ENCODE measurements at regions not wholly inside any gene's neighbourhood (a gene's known extent, or its start where the extent isn't known, plus 50 kb on each side); places are given as distances from the start of the nearest gene placed in this dataset.

- Histone ChIP-seq H2AFZ (ENCODE audit: low read depth, low read length) (no peak overlapping the region), H3K27me3 (ENCODE audit: insufficient read depth, low read length) (no peaks in the 10 kb centered on the region), H3K4me3 (ENCODE audit: low read length) (no peak overlapping the region), H3K4me1 (ENCODE audit: insufficient read depth, low read length) (peaks cover 3% of the 10 kb centered on the region), H3K36me3 (ENCODE audit: insufficient read depth, low read length) (no peaks in the 10 kb centered on the region), H3K9me3 (ENCODE audit: low read length) (no peaks in the 10 kb centered on the region)
These were observed 131.5 kb upstream of the L3MBTL4 start for GRCh38 chr18:6546229-6546628.

GRCh38 chr18:6547476-6547875 lies 132.8 kb upstream of the L3MBTL4 start:
- H2AFZ ChIP-seq (ENCODE audit: low read depth, low read length): no peak overlapping the region
- no peak overlapping the region for H3K4me3 ChIP-seq (ENCODE audit: low read length)
- no peaks in the 10 kb centered on the region for H3K9me3 ChIP-seq (ENCODE audit: low read length)
- no peaks in the 10 kb centered on the region for H3K27me3 ChIP-seq (ENCODE audit: insufficient read depth, low read length)
- H3K4me1 ChIP-seq (ENCODE audit: insufficient read depth, low read length): peaks cover 3% of the 10 kb centered on the region
- H3K36me3 ChIP-seq (ENCODE audit: insufficient read depth, low read length): no peaks in the 10 kb centered on the region

- no peaks in the 10 kb centered on the region for H3K9me3 ChIP-seq (ENCODE audit: low read length)
- no peaks in the 10 kb centered on the region for H3K27me3 ChIP-seq (ENCODE audit: insufficient read depth, low read length)
- H3K4me1 ChIP-seq (ENCODE audit: insufficient read depth, low read length): peaks cover 9% of the 10 kb centered on the region
- no peak overlapping the region for H3K4me3 ChIP-seq (ENCODE audit: low read length)
- H2AFZ ChIP-seq (ENCODE audit: low read depth, low read length): no peak overlapping the region
- H3K36me3 ChIP-seq (ENCODE audit: insufficient read depth, low read length): no peaks in the 10 kb centered on the region
These were observed 138.7 kb upstream of the L3MBTL4 start for GRCh38 chr18:6553234-6553900.

GRCh38 chr18:6557057-6557769 lies 142.5 kb upstream of the L3MBTL4 start:
- no peaks in the 10 kb centered on the region for H3K9me3 ChIP-seq (ENCODE audit: low read length)
- H3K4me1 ChIP-seq (ENCODE audit: insufficient read depth, low read length): peaks cover 9% of the 10 kb centered on the region
- H3K27me3 ChIP-seq (ENCODE audit: insufficient read depth, low read length): no peaks in the 10 kb centered on the region
- no peaks in the 10 kb centered on the region for H3K36me3 ChIP-seq (ENCODE audit: insufficient read depth, low read length)
- H3K4me3 ChIP-seq (ENCODE audit: low read length): no peak overlapping the region
- H2AFZ ChIP-seq (ENCODE audit: low read depth, low read length): no peak overlapping the region

GRCh38 chr18:6557770-6558248 lies 143.1 kb upstream of the L3MBTL4 start:
- H3K9me3 ChIP-seq (ENCODE audit: low read length): no peaks in the 10 kb centered on the region
- no peaks in the 10 kb centered on the region for H3K27me3 ChIP-seq (ENCODE audit: insufficient read depth, low read length)
- no peak overlapping the region for H3K4me3 ChIP-seq (ENCODE audit: low read length)
- H2AFZ ChIP-seq (ENCODE audit: low read depth, low read length): no peak overlapping the region
- no peaks in the 10 kb centered on the region for H3K36me3 ChIP-seq (ENCODE audit: insufficient read depth, low read length)
- peaks cover 9% of the 10 kb centered on the region for H3K4me1 ChIP-seq (ENCODE audit: insufficient read depth, low read length)

GRCh38 chr18:6558446-6559156 lies 143.9 kb upstream of the L3MBTL4 start:
- Histone ChIP-seq H3K36me3 (ENCODE audit: insufficient read depth, low read length) (no peaks in the 10 kb centered on the region), H3K9me3 (ENCODE audit: low read length) (no peaks in the 10 kb centered on the region), H3K4me1 (ENCODE audit: insufficient read depth, low read length) (peaks cover 9% of the 10 kb centered on the region), H2AFZ (ENCODE audit: low read depth, low read length) (no peak overlapping the region), H3K4me3 (ENCODE audit: low read length) (no peak overlapping the region), H3K27me3 (ENCODE audit: insufficient read depth, low read length) (no peaks in the 10 kb centered on the region)

GRCh38 chr18:6559296-6559695 lies 144.6 kb upstream of the L3MBTL4 start:
- no peak overlapping the region for H2AFZ ChIP-seq (ENCODE audit: low read depth, low read length)
- no peak overlapping the region for H3K4me3 ChIP-seq (ENCODE audit: low read length)
- peaks cover 9% of the 10 kb centered on the region for H3K4me1 ChIP-seq (ENCODE audit: insufficient read depth, low read length)
- H3K27me3 ChIP-seq (ENCODE audit: insufficient read depth, low read length): no peaks in the 10 kb centered on the region
- no peaks in the 10 kb centered on the region for H3K9me3 ChIP-seq (ENCODE audit: low read length)
- no peaks in the 10 kb centered on the region for H3K36me3 ChIP-seq (ENCODE audit: insufficient read depth, low read length)

GRCh38 chr18:6561016-6561415 lies 146.3 kb upstream of the L3MBTL4 start:
- Histone ChIP-seq H3K9me3 (ENCODE audit: low read length) (no peaks in the 10 kb centered on the region), H3K4me3 (ENCODE audit: low read length) (no peak overlapping the region), H3K27me3 (ENCODE audit: insufficient read depth, low read length) (no peaks in the 10 kb centered on the region), H2AFZ (ENCODE audit: low read depth, low read length) (no peak overlapping the region), H3K4me1 (ENCODE audit: insufficient read depth, low read length) (peaks cover 9% of the 10 kb centered on the region), H3K36me3 (ENCODE audit: insufficient read depth, low read length) (no peaks in the 10 kb centered on the region)

GRCh38 chr18:6561420-6561861 lies 146.7 kb upstream of the L3MBTL4 start:
- Histone ChIP-seq H3K27me3 (ENCODE audit: insufficient read depth, low read length) (no peaks in the 10 kb centered on the region), H2AFZ (ENCODE audit: low read depth, low read length) (no peak overlapping the region), H3K4me1 (ENCODE audit: insufficient read depth, low read length) (peaks cover 9% of the 10 kb centered on the region), H3K36me3 (ENCODE audit: insufficient read depth, low read length) (no peaks in the 10 kb centered on the region), H3K4me3 (ENCODE audit: low read length) (no peak overlapping the region), H3K9me3 (ENCODE audit: low read length) (no peaks in the 10 kb centered on the region)

GRCh38 chr18:6561862-6562291 lies 147.2 kb upstream of the L3MBTL4 start:
- Histone ChIP-seq H3K4me1 (ENCODE audit: insufficient read depth, low read length) (peaks cover 9% of the 10 kb centered on the region), H3K36me3 (ENCODE audit: insufficient read depth, low read length) (no peaks in the 10 kb centered on the region), H3K27me3 (ENCODE audit: insufficient read depth, low read length) (no peaks in the 10 kb centered on the region), H3K4me3 (ENCODE audit: low read length) (no peak overlapping the region), H3K9me3 (ENCODE audit: low read length) (no peaks in the 10 kb centered on the region), H2AFZ (ENCODE audit: low read depth, low read length) (no peak overlapping the region)

GRCh38 chr18:6563896-6564295 lies 149.2 kb upstream of the L3MBTL4 start:
- Histone ChIP-seq H3K4me1 (ENCODE audit: insufficient read depth, low read length) (no peaks in the 10 kb centered on the region), H3K9me3 (ENCODE audit: low read length) (no peaks in the 10 kb centered on the region), H3K27me3 (ENCODE audit: insufficient read depth, low read length) (no peaks in the 10 kb centered on the region), H3K4me3 (ENCODE audit: low read length) (no peak overlapping the region), H2AFZ (ENCODE audit: low read depth, low read length) (no peak overlapping the region), H3K36me3 (ENCODE audit: insufficient read depth, low read length) (no peaks in the 10 kb centered on the region)

- Histone ChIP-seq H2AFZ (ENCODE audit: low read depth, low read length) (no peak overlapping the region), H3K4me3 (ENCODE audit: low read length) (no peak overlapping the region), H3K36me3 (ENCODE audit: insufficient read depth, low read length) (no peaks in the 10 kb centered on the region), H3K9me3 (ENCODE audit: low read length) (no peaks in the 10 kb centered on the region), H3K27me3 (ENCODE audit: insufficient read depth, low read length) (no peaks in the 10 kb centered on the region), H3K4me1 (ENCODE audit: insufficient read depth, low read length) (no peaks in the 10 kb centered on the region)
These were observed 150.5 kb upstream of the L3MBTL4 start for GRCh38 chr18:6564950-6565814.

- Histone ChIP-seq H3K27me3 (ENCODE audit: insufficient read depth, low read length) (no peaks in the 10 kb centered on the region), H3K4me1 (ENCODE audit: insufficient read depth, low read length) (no peaks in the 10 kb centered on the region), H3K9me3 (ENCODE audit: low read length) (no peaks in the 10 kb centered on the region), H3K36me3 (ENCODE audit: insufficient read depth, low read length) (no peaks in the 10 kb centered on the region), H2AFZ (ENCODE audit: low read depth, low read length) (no peak overlapping the region), H3K4me3 (ENCODE audit: low read length) (no peak overlapping the region)
These were observed 151.0 kb upstream of the L3MBTL4 start for GRCh38 chr18:6565815-6566081.

All from neuron (in vitro differentiated cells).